H9 (cell line): ENCODE measurements at regions not wholly inside any gene's neighbourhood (a gene's known extent, or its start where the extent isn't known, plus 50 kb on each side); places are given as distances from the start of the nearest gene placed in this dataset.

ENCODE experiments used
- DNase-seq: peaks from one replicate; pipeline ENCODE4 v3.0.0-alpha.2; 2017
- H2AFZ ChIP-seq: one replicate; pipeline ENCODE4 v1.6.1; 2013; ENCODE audit warnings: mild to moderate bottlenecking, low read length, control low read depth, moderate library complexity
- H2AK5ac ChIP-seq: 2 replicates; pipeline ENCODE4 v1.6.1; 2013; ENCODE audit warnings: low read length, control low read depth, mixed read lengths; ENCODE audit not compliant: insufficient read length
- H2BK120ac ChIP-seq: one replicate; pipeline ENCODE4 v1.6.1; 2013; ENCODE audit warnings: low read depth, mild to moderate bottlenecking, low read length, control low read depth, inconsistent platforms; ENCODE audit not compliant: poor library complexity, severe bottlenecking
- H2BK12ac ChIP-seq: 2 replicates; pipeline ENCODE4 v1.6.1; 2013; ENCODE audit warnings: low read length, control low read depth, mixed read lengths, low read depth; ENCODE audit not compliant: insufficient read length
- H2BK15ac ChIP-seq: 2 replicates; pipeline ENCODE4 v1.6.1; 2013; ENCODE audit warnings: low read depth, low read length, control low read depth
- H2BK20ac ChIP-seq: one replicate; pipeline ENCODE4 v1.6.1; 2013; ENCODE audit warnings: low read depth, mild to moderate bottlenecking, low read length, control low read depth, inconsistent platforms; ENCODE audit not compliant: poor library complexity, severe bottlenecking
- H2BK5ac ChIP-seq: 2 replicates; pipeline ENCODE4 v1.6.1; 2013; ENCODE audit warnings: low read length, control low read depth, mixed read lengths; ENCODE audit not compliant: insufficient read length
- H3K14ac ChIP-seq: 2 replicates; pipeline ENCODE4 v1.6.1; 2013; ENCODE audit warnings: low read length, control low read depth; ENCODE audit not compliant: insufficient read depth
- H3K18ac ChIP-seq: 2 replicates; pipeline ENCODE4 v1.6.1; 2013; ENCODE audit warnings: low read depth, mild to moderate bottlenecking, mixed read lengths, low read length, control low read depth; ENCODE audit not compliant: insufficient read length
- H3K23ac ChIP-seq: 2 replicates; pipeline ENCODE4 v1.6.1; 2013; ENCODE audit warnings: low read length, control low read depth, mixed read lengths, low read depth; ENCODE audit not compliant: insufficient read length
- H3K23me2 ChIP-seq: 2 replicates; pipeline ENCODE4 v1.6.1; 2013; ENCODE audit warnings: low read depth, mild to moderate bottlenecking, mixed read lengths, low read length, control low read depth; ENCODE audit not compliant: insufficient read length, poor library complexity, severe bottlenecking
- H3K27ac ChIP-seq: 2 replicates; pipeline ENCODE4 v1.5.1; 2013; ENCODE audit warnings: low read length, control low read depth, mixed read lengths, low read depth; ENCODE audit not compliant: insufficient read length
- H3K27me3 ChIP-seq: 2 replicates; pipeline ENCODE4 v1.6.1; 2013; ENCODE audit warnings: low read length, control low read depth, inconsistent platforms; ENCODE audit not compliant: insufficient read depth
- H3K4ac ChIP-seq: 2 replicates; pipeline ENCODE4 v1.6.1; 2013; ENCODE audit warnings: low read depth, mild to moderate bottlenecking, control low read depth, inconsistent platforms, low read length, moderate library complexity
- H3K4me1 ChIP-seq: 2 replicates; pipeline ENCODE4 v1.6.1; 2013; ENCODE audit warnings: low read length, control low read depth, inconsistent platforms; ENCODE audit not compliant: insufficient read depth
- H3K4me2 ChIP-seq: 2 replicates; pipeline ENCODE4 v1.6.1; 2013; ENCODE audit warnings: low read length, control low read depth, mixed read lengths; ENCODE audit not compliant: insufficient read length, insufficient read depth
- H3K56ac ChIP-seq: 2 replicates; pipeline ENCODE4 v1.6.1; 2013; ENCODE audit warnings: low read depth, mild to moderate bottlenecking, mixed read lengths, low read length, control low read depth; ENCODE audit not compliant: insufficient read length
- H3K79me1 ChIP-seq: 2 replicates; pipeline ENCODE4 v1.6.1; 2013; ENCODE audit warnings: low read depth, mild to moderate bottlenecking, moderate library complexity, low read length, control low read depth, inconsistent platforms; ENCODE audit not compliant: insufficient read depth, poor library complexity, severe bottlenecking
- H3K79me2 ChIP-seq: 2 replicates; pipeline ENCODE4 v1.6.1; 2013; ENCODE audit warnings: low read length, control low read depth, inconsistent platforms; ENCODE audit not compliant: insufficient read depth
- H3K9ac ChIP-seq: 2 replicates; pipeline ENCODE4 v1.6.1; 2013; ENCODE audit warnings: low read length, control low read depth, mixed read lengths; ENCODE audit not compliant: insufficient read length; ENCODE audit errors: extremely low read depth
- H3K9me3 ChIP-seq: one replicate; pipeline ENCODE4 v1.6.1; 2013; ENCODE audit warnings: low read depth, low read length, inconsistent platforms; ENCODE audit not compliant: control insufficient read depth
- H3T11ph ChIP-seq: one replicate; pipeline ENCODE4 v1.6.1; 2013; ENCODE audit warnings: mild to moderate bottlenecking, low read length, control low read depth, inconsistent platforms
- H4K20me1 ChIP-seq: one replicate; pipeline ENCODE4 v1.6.1; 2013; ENCODE audit not compliant: control insufficient read depth, insufficient read length, insufficient read depth
- H4K5ac ChIP-seq: 2 replicates; pipeline ENCODE4 v1.6.1; 2013; ENCODE audit warnings: low read depth, mild to moderate bottlenecking, mixed read lengths, low read length, control low read depth; ENCODE audit not compliant: insufficient read length
- H4K8ac ChIP-seq: replicated peaks from 2 replicates; pipeline ENCODE4 v1.6.1; 2013; ENCODE audit warnings: low read length, control low read depth, mixed read lengths, low read depth; ENCODE audit not compliant: insufficient read length
- H4K91ac ChIP-seq: 2 replicates; pipeline ENCODE4 v1.6.1; 2013; ENCODE audit warnings: low read depth, mild to moderate bottlenecking, moderate library complexity, mixed read lengths, low read length, control low read depth; ENCODE audit not compliant: insufficient read length
- H3K27ac Mint-ChIP-seq, 3 experiments: 2 replicates in 2 of 3; 3 replicates in 1 of 3; pipeline ENCODE4 v1.8.0; 2020 to 2021; ENCODE audit warnings: mixed read lengths in 3 of 3, mild to moderate bottlenecking in 1 of 3, moderate library complexity in 1 of 3
- H3K27me3 Mint-ChIP-seq: 2 replicates; pipeline ENCODE4 v1.8.0; 2021; ENCODE audit warnings: low read depth, mild to moderate bottlenecking, moderate library complexity, mixed read lengths
- H3K36me3 Mint-ChIP-seq, 3 experiments: 2 replicates in 2 of 3; 3 replicates in 1 of 3; pipeline ENCODE4 v1.8.0; 2020 to 2021; ENCODE audit warnings: low read depth in 3 of 3, mixed read lengths in 3 of 3; ENCODE audit not compliant: insufficient read depth in 1 of 3
- H3K4me1 Mint-ChIP-seq, 2 experiments: 2 replicates each; pipeline ENCODE4 v1.8.0; 2020; ENCODE audit warnings: mixed read lengths in 2 of 2
- H3K4me3 Mint-ChIP-seq, 2 experiments: 2 replicates in 1 of 2; 3 replicates in 1 of 2; pipeline ENCODE4 v1.8.0; 2020 to 2021; ENCODE audit warnings: mild to moderate bottlenecking in 2 of 2, mixed read lengths in 2 of 2, moderate library complexity in 1 of 2
- H3K9me3 Mint-ChIP-seq, 2 experiments: 2 replicates in 1 of 2; 3 replicates in 1 of 2; pipeline ENCODE4 v1.8.0; 2020; ENCODE audit warnings: mild to moderate bottlenecking in 2 of 2, mixed read lengths in 2 of 2, moderate library complexity in 1 of 2
- CTCF ChIP-seq: fragments of 200-600 bp; sonication (generic); conservative IDR thresholded peaks from 3 replicates; pipeline ENCODE4 v1.8.0; 2021; ENCODE audit warnings: antibody characterized with exemption, mild to moderate bottlenecking
- WGBS: extraction: QIAGEN DNeasy Blood & Tissue Kit; methylation state at CpG from one replicate; pipeline ENCODE4 v1.1.7; 2013; ENCODE audit warnings: missing lambda C conversion rate, low lambda C conversion rate, mixed read lengths; ENCODE audit not compliant: insufficient read length; ENCODE audit errors: extremely low coverage; 5-methylcytosine and 5-hydroxymethylcytosine counted together

GRCh38 chr5:23977997-23978396, 470.6 kb downstream of the PRDM9 start:
- H3K14ac ChIP-seq = no peak overlapping the region
- no peaks in the 10 kb centered on the region for H3K27me3 Mint-ChIP-seq
- no peak overlapping the region for H4K5ac ChIP-seq
- H4K8ac ChIP-seq = no peak overlapping the region
- H3K9ac ChIP-seq = no peak overlapping the region
- no peak overlapping the region for H3K27ac ChIP-seq
- H3K79me2 ChIP-seq = no peaks in the 10 kb centered on the region
- no peak overlapping the region for H2BK120ac ChIP-seq
- H2BK5ac ChIP-seq = no peak overlapping the region
- H3K27me3 ChIP-seq = no peaks in the 10 kb centered on the region
- no peak overlapping the region for H3T11ph ChIP-seq
- no peak overlapping the region for H2BK15ac ChIP-seq
- no peak overlapping the region for H3K23ac ChIP-seq
- H3K36me3 Mint-ChIP-seq = peaks cover 9 to 26% (median 12%) of the 10 kb centered on the region in 3 experiments
- no peak overlapping the region for H4K91ac ChIP-seq
- no peaks in the 10 kb centered on the region for H3K4me1 ChIP-seq
- no peak overlapping the region for H3K4me2 ChIP-seq
- no peaks in the 10 kb centered on the region for H4K20me1 ChIP-seq
- no peak overlapping the region for H3K56ac ChIP-seq
- no peak overlapping the region for H2BK20ac ChIP-seq
- no peak overlapping the region for H3K4me3 Mint-ChIP-seq
- H3K18ac ChIP-seq = no peak overlapping the region
- H2AFZ ChIP-seq = no peak overlapping the region
- no peak overlapping the region for H2AK5ac ChIP-seq
- H3K9me3 ChIP-seq = no peaks in the 10 kb centered on the region
- H3K9me3 Mint-ChIP-seq = peaks cover 30 to 34% of the 10 kb centered on the region in 2 experiments
- H2BK12ac ChIP-seq = no peak overlapping the region
- no CpG with 5 or more reads among the region's 4 CpGs for WGBS
- peak; percentile 72 for TF ChIP-seq CTCF
- no peak overlapping the region for H3K27ac Mint-ChIP-seq
- H3K23me2 ChIP-seq = no peaks in the 10 kb centered on the region
- H3K4me1 Mint-ChIP-seq = peaks cover 3 to 4% of the 10 kb centered on the region in 2 experiments; a peak in 3 of 4 replicates
- DNase-seq = peak; percentile 84
- no peaks in the 10 kb centered on the region for H3K79me1 ChIP-seq
- H3K4ac ChIP-seq = no peak overlapping the region
